ENCODE measurements at regions not wholly inside any gene's neighbourhood (a gene's known extent, or its start where the extent isn't known, plus 50 kb on each side); places are given as distances from the start of the nearest gene placed in this dataset.

GRCh38 chr12:91958816-91959215 is 186.8 kb downstream of the BTG1 start:
- Histone ChIP-seq H3K4me3 (ENCODE audit: low read length) (no peak overlapping the region), H4K20me1 (ENCODE audit: insufficient read depth, low read length) (no peaks in the 10 kb centered on the region), H2AFZ (ENCODE audit: low read length) (no peak overlapping the region), H3K27me3 (replicated peaks; ENCODE audit: insufficient read depth, low read length) (no peaks in the 10 kb centered on the region), H3K36me3 (replicated peaks; ENCODE audit: insufficient read depth, low read length) (no peaks in the 10 kb centered on the region), H3K4me2 (ENCODE audit: low read depth, low read length) (no peak overlapping the region), H3K4me1 (ENCODE audit: low read length) (no peaks in the 10 kb centered on the region), H3K9me3 (replicated peaks; ENCODE audit: insufficient read depth, low read length) (no peaks in the 10 kb centered on the region), H3K27ac (ENCODE audit: low read length) (no peak overlapping the region), H3K9ac (ENCODE audit: low read length) (no peak overlapping the region), H3K9me2 (replicated peaks; ENCODE audit: insufficient read depth, low read length) (no peaks in the 10 kb centered on the region), H3F3A (ENCODE audit: insufficient read depth, low read length) (no peaks in the 10 kb centered on the region), H3K79me2 (ENCODE audit: low read length) (no peaks in the 10 kb centered on the region)
- no peak for TF ChIP-seq EZH2 (optimal IDR thresholded peaks at IDR 0.05; ENCODE audit: low read depth, low read length)
- TF ChIP-seq EZH2phosphoT487 (IDR thresholded peaks at IDR 0.05; ENCODE audit: low read length): no peak
- TF ChIP-seq CTCF (IDR thresholded peaks at IDR 0.05; ENCODE audit: low read length): no peak
- DNase-seq: peak; percentile 9

GRCh38 chr12:91954747-91955146 is 190.9 kb downstream of the BTG1 start:
- Histone ChIP-seq H3K27me3 (replicated peaks; ENCODE audit: insufficient read depth, low read length) (no peaks in the 10 kb centered on the region), H3K79me2 (ENCODE audit: low read length) (no peaks in the 10 kb centered on the region), H4K20me1 (ENCODE audit: insufficient read depth, low read length) (no peaks in the 10 kb centered on the region), H3K27ac (ENCODE audit: low read length) (no peak overlapping the region), H2AFZ (ENCODE audit: low read length) (no peak overlapping the region), H3F3A (ENCODE audit: insufficient read depth, low read length) (no peaks in the 10 kb centered on the region), H3K9ac (ENCODE audit: low read length) (no peak overlapping the region), H3K4me1 (ENCODE audit: low read length) (no peaks in the 10 kb centered on the region), H3K4me2 (ENCODE audit: low read depth, low read length) (no peak overlapping the region), H3K9me2 (replicated peaks; ENCODE audit: insufficient read depth, low read length) (no peaks in the 10 kb centered on the region), H3K4me3 (ENCODE audit: low read length) (no peak overlapping the region), H3K36me3 (replicated peaks; ENCODE audit: insufficient read depth, low read length) (no peaks in the 10 kb centered on the region), H3K9me3 (replicated peaks; ENCODE audit: insufficient read depth, low read length) (no peaks in the 10 kb centered on the region)
- TF ChIP-seq EZH2phosphoT487 (IDR thresholded peaks at IDR 0.05; ENCODE audit: low read length) (no peak), EZH2 (optimal IDR thresholded peaks at IDR 0.05; ENCODE audit: low read depth, low read length) (no peak), CTCF (IDR thresholded peaks at IDR 0.05; ENCODE audit: low read length) (no peak)
- no peak for DNase-seq

- H2AFZ ChIP-seq (ENCODE audit: low read length): no peak overlapping the region
- no peak overlapping the region for H3K27ac ChIP-seq (ENCODE audit: low read length)
- no peaks in the 10 kb centered on the region for H3K9me3 ChIP-seq (replicated peaks; ENCODE audit: insufficient read depth, low read length)
Measured at GRCh38 chr12:91954326-91954725, 191.3 kb downstream of the BTG1 start.

More at GRCh38 chr12:91954326-91954725, 191.3 kb downstream of the BTG1 start:
- Histone ChIP-seq H3K4me3 (ENCODE audit: low read length) (no peak overlapping the region), H3K79me2 (ENCODE audit: low read length) (no peaks in the 10 kb centered on the region), H3K36me3 (replicated peaks; ENCODE audit: insufficient read depth, low read length) (no peaks in the 10 kb centered on the region), H3K4me2 (ENCODE audit: low read depth, low read length) (no peak overlapping the region), H3K4me1 (ENCODE audit: low read length) (no peaks in the 10 kb centered on the region), H3F3A (ENCODE audit: insufficient read depth, low read length) (no peaks in the 10 kb centered on the region), H3K9ac (ENCODE audit: low read length) (no peak overlapping the region), H3K9me2 (replicated peaks; ENCODE audit: insufficient read depth, low read length) (no peaks in the 10 kb centered on the region), H3K27me3 (replicated peaks; ENCODE audit: insufficient read depth, low read length) (no peaks in the 10 kb centered on the region), H4K20me1 (ENCODE audit: insufficient read depth, low read length) (no peaks in the 10 kb centered on the region)
- DNase-seq: no peak
- no peak for TF ChIP-seq CTCF (IDR thresholded peaks at IDR 0.05; ENCODE audit: low read length)
